Endothelial cell of umbilical vein (primary cell): ENCODE measurements at regions not wholly inside any gene's neighbourhood (a gene's known extent, or its start where the extent isn't known, plus 50 kb on each side); places are given as distances from the start of the nearest gene placed in this dataset.

Experiments
- BruUV-seq: library from RNA; stranded (reverse); fragments of 400-500 nt; replicated peaks from 2 replicates; lab custom pipeline; 2021; lab: Mats Ljungman, UMichigan
- CTCF ChIA-PET: fragments of 300-600, 350-600 bp; sonication (Branson Sonifier 250); formaldehyde crosslinking; loops from one replicate; lab custom pipeline; 2021; ENCODE audit warnings: antibody characterized with exemption, inconsistent platforms; lab: Charles Lee
- POLR2A ChIA-PET: fragments of 300-600, 350-600 bp; sonication (Branson Sonifier 250); formaldehyde crosslinking; loops from one replicate; lab custom pipeline; 2021; ENCODE audit warnings: antibody characterized with exemption, inconsistent platforms; lab: Charles Lee
- DNase-seq: peaks from one replicate; pipeline ENCODE4 v3.0.0-alpha.2; 2011; ENCODE audit warnings: low read depth, low spot score
- FAIRE-seq: peaks from 2 replicates; lab custom pipeline; 2011; peaks lifted over from hg19 to GRCh38; lab: Jason Lieb, UNC
- H2AFZ ChIP-seq: 2 replicates; pipeline ENCODE4 v1.6.0; 2012; ENCODE audit warnings: low read depth, low read length, control low read depth, inconsistent platforms
- H3K27ac ChIP-seq: 2 replicates; pipeline ENCODE4 v1.5.1; 2011; ENCODE audit warnings: low read depth, mild to moderate bottlenecking, control low read depth, low read length, moderate library complexity; ENCODE audit not compliant: insufficient read depth
- H3K27me3 ChIP-seq, 2 experiments: 2 replicates each; pipeline versions ENCODE4 v1.6.0 to v1.6.1; 2011; ENCODE audit warnings: low read length in 2 of 2, mixed read lengths in 1 of 2; ENCODE audit not compliant: control insufficient read depth in 2 of 2, insufficient read depth in 2 of 2
- H3K36me3 ChIP-seq, 2 experiments: 2 replicates in 1 of 2; 3 replicates in 1 of 2; pipeline ENCODE4 v1.5.1; 2011; ENCODE audit warnings: low read length in 2 of 2, mild to moderate bottlenecking in 1 of 2, moderate library complexity in 1 of 2; ENCODE audit not compliant: control insufficient read depth in 2 of 2, insufficient read depth in 2 of 2; ENCODE audit errors: extremely low read depth in 1 of 2
- H3K4me1 ChIP-seq: 3 replicates; pipeline ENCODE4 v1.5.1; 2011; ENCODE audit warnings: mild to moderate bottlenecking, low read length; ENCODE audit not compliant: control insufficient read depth, insufficient read depth; ENCODE audit errors: extremely low read depth
- H3K4me2 ChIP-seq: 2 replicates; pipeline ENCODE4 v1.6.1; 2011; ENCODE audit warnings: low read length, control low read depth, mixed read lengths; ENCODE audit not compliant: insufficient read depth
- H3K4me3 ChIP-seq, 3 experiments: fragments of 200-600 bp in 1 of 3; sonication (generic), shearing (Covaris generic) in 1 of 3; replicated peaks in 1 of 3; 2 replicates each; pipeline ENCODE4 v1.5.1; 2011 to 2016; ENCODE audit warnings: control low read depth in 3 of 3, low read length in 3 of 3, mild to moderate bottlenecking in 2 of 3, inconsistent platforms in 1 of 3, low read depth in 1 of 3, moderate library complexity in 1 of 3; ENCODE audit not compliant: insufficient read depth in 1 of 3
- H3K79me2 ChIP-seq: 2 replicates; pipeline ENCODE4 v1.6.0; 2012; ENCODE audit warnings: low read length, inconsistent platforms; ENCODE audit not compliant: control insufficient read depth, insufficient read depth
- H3K9ac ChIP-seq: replicated peaks from 2 replicates; pipeline ENCODE3; 2011; ENCODE audit warnings: low read length, control low read depth; ENCODE audit not compliant: insufficient read depth; ENCODE audit errors: extremely low read depth
- H3K9me1 ChIP-seq: replicated peaks from 3 replicates; pipeline ENCODE4 v1.6.0; 2011; ENCODE audit warnings: mild to moderate bottlenecking, low read length; ENCODE audit not compliant: control insufficient read depth, insufficient read depth; ENCODE audit errors: extremely low read depth
- H3K9me3 ChIP-seq: replicated peaks from 2 replicates; pipeline ENCODE4 v1.5.1; 2012; ENCODE audit warnings: low read length, inconsistent platforms; ENCODE audit not compliant: control insufficient read depth, insufficient read depth
- H4K20me1 ChIP-seq: replicated peaks from 2 replicates; pipeline ENCODE3; 2011; ENCODE audit warnings: mild to moderate bottlenecking, low read length; ENCODE audit not compliant: control insufficient read depth, insufficient read depth; ENCODE audit errors: extremely low read depth
- FOS ChIP-seq: IDR thresholded peaks from 2 replicates; pipeline ENCODE4 v1.6.1; 2011; ENCODE audit warnings: mild to moderate bottlenecking, low read length, moderate library complexity, borderline replicate concordance; ENCODE audit not compliant: insufficient read depth
- GATA2 ChIP-seq: IDR thresholded peaks from 2 replicates; pipeline ENCODE4 v1.7.0; 2011; ENCODE audit warnings: low read depth, mild to moderate bottlenecking, moderate library complexity, mixed read lengths, low read length; ENCODE audit not compliant: insufficient read length, insufficient read depth
- POLR2A ChIP-seq: IDR thresholded peaks from 2 replicates; pipeline ENCODE4 v1.6.1; 2012; ENCODE audit warnings: low read depth, mild to moderate bottlenecking, control low read depth, low read length
- POLR2AphosphoS5 ChIP-seq: IDR thresholded peaks from 2 replicates; pipeline ENCODE4 v1.6.1; 2012; ENCODE audit warnings: low read depth, mild to moderate bottlenecking, control low read depth, low read length, moderate library complexity; ENCODE audit not compliant: insufficient read depth
- dilution Hi-C: fragments of 300-500 bp; cut with MboI; formaldehyde crosslinking; loops from one replicate; pipeline ENCODE4 v1.15.0; 2019; ENCODE audit warnings: low sequenced_read_pairs; ENCODE audit not compliant: extremely low pct_ligation_motif_present
- intact Hi-C: fragments of 100-400 bp; cut with micrococcal nuclease; formaldehyde crosslinking; loops from one replicate; pipeline ENCODE4 v1.10.0; 2022
- TF ChIP-seq, protein P1 (sequence below), 2 donors: IDR thresholded peaks; 1 replicate in 1 of 2; 2 replicates in 1 of 2; pipeline ENCODE4 v1.5.1; 2011; ENCODE audit warnings: low read length in 2 of 2, mild to moderate bottlenecking in 2 of 2, moderate library complexity in 2 of 2, control low read depth in 1 of 2, inconsistent platforms in 1 of 2, low read depth in 1 of 2; ENCODE audit not compliant: insufficient read depth in 1 of 2; ENCODE audit errors: extremely low read depth in 1 of 2

DNA sequence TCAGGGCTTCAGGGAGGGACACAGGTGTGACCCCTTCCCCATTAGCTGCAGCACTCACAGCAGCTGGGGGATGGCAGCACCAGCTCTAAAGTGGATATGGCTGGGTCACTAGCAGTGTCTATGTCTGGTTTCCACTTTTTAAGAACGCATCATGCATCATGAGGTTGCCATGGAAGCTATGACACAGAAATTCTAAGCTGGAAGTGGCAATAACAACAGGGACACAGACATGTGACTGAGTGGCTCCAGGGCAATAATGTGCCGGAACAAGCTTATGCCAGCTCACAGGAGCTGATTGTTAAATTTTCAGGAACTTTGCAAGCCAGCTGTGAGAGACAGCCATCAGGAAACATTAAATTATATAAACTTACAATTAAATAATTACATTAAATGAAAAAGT is 51.2 kb upstream of the NFASC start:
- Histone ChIP-seq H3K27me3 (peaks cover 2 to 3% of the 10 kb centered on the region in 2 experiments), H3K9me1 (no peaks in the 10 kb centered on the region), H3K27ac (no peak overlapping the region), H3K4me2 (no peak overlapping the region), H3K9ac (no peak overlapping the region), H3K36me3 (no peaks in the 10 kb centered on the region), H3K79me2 (no peaks in the 10 kb centered on the region), H3K4me3 (no peak overlapping the region), H3K9me3 (no peaks in the 10 kb centered on the region), H4K20me1 (no peaks in the 10 kb centered on the region), H3K4me1 (no peaks in the 10 kb centered on the region), H2AFZ (no peak overlapping the region)
- DNase-seq (no peak), FAIRE-seq (no peak)
- intact Hi-C loops = no loop called here
- POLR2A ChIA-PET = no interaction called here
- BruUV-seq = no TSS peak
- dilution Hi-C loops = no loop called here
- TF ChIP-seq, protein P1, sequence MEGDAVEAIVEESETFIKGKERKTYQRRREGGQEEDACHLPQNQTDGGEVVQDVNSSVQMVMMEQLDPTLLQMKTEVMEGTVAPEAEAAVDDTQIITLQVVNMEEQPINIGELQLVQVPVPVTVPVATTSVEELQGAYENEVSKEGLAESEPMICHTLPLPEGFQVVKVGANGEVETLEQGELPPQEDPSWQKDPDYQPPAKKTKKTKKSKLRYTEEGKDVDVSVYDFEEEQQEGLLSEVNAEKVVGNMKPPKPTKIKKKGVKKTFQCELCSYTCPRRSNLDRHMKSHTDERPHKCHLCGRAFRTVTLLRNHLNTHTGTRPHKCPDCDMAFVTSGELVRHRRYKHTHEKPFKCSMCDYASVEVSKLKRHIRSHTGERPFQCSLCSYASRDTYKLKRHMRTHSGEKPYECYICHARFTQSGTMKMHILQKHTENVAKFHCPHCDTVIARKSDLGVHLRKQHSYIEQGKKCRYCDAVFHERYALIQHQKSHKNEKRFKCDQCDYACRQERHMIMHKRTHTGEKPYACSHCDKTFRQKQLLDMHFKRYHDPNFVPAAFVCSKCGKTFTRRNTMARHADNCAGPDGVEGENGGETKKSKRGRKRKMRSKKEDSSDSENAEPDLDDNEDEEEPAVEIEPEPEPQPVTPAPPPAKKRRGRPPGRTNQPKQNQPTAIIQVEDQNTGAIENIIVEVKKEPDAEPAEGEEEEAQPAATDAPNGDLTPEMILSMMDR (IDR thresholded peaks at IDR 0.05; ENCODE audit: extremely low read depth in 1 of 2, insufficient read depth in 1 of 2, low read depth in 1 of 2, low read length in 2 of 2) = no peak
- TF ChIP-seq POLR2AphosphoS5 = no peak
- no peak for TF ChIP-seq POLR2A
- TF ChIP-seq FOS = no peak
- no peak for TF ChIP-seq GATA2
- CTCF ChIA-PET = interaction anchor here (0.7 to 7.3 kb wide), 5 partner anchors 11 to 72 kb away, joined by 3 to 80 read pairs (median 5); no protein-coding TSS in a partner anchor
